Breast epithelium (tissue), 3 donors: ENCODE measurements at regions not wholly inside any gene's neighbourhood (a gene's known extent, or its start where the extent isn't known, plus 50 kb on each side); places are given as distances from the start of the nearest gene placed in this dataset.

Experiments
- CTCF ChIP-seq, 3 donors: fragments of 450-650 bp; IDR thresholded peaks; one replicate each; pipeline ENCODE4 v1.5.1; 2016 to 2017; ENCODE audit warnings: antibody characterized with exemption in 3 of 3, mild to moderate bottlenecking in 3 of 3, moderate library complexity in 3 of 3
- POLR2A ChIP-seq: fragments of 450-650 bp; IDR thresholded peaks from one replicate; pipeline ENCODE4 v1.6.1; 2016; ENCODE audit warnings: antibody characterized with exemption, mild to moderate bottlenecking, moderate library complexity
- POLR2AphosphoS5 ChIP-seq, 3 donors: sonication (generic); formaldehyde crosslinking; IDR thresholded peaks; one replicate each; pipeline ENCODE4 v1.6.1; 2017; ENCODE audit warnings: antibody characterized with exemption in 3 of 3

- TF ChIP-seq CTCF (IDR thresholded peaks at IDR 0.05) (no peak), POLR2A (no peak), POLR2AphosphoS5 (IDR thresholded peaks at IDR 0.05) (no peak)
These were observed 93.6 kb downstream of the DHCR7 start for GRCh38 chr11:71354394-71355105.
